ENCODE measurements at regions not wholly inside any gene's neighbourhood (a gene's known extent, or its start where the extent isn't known, plus 50 kb on each side); places are given as distances from the start of the nearest gene placed in this dataset.

- no peak for FAIRE-seq
Measured at GRCh38 chr2:111219285-111219684, 98.6 kb downstream of the BCL2L11 start.

- no peak for FAIRE-seq
Measured at GRCh38 chr2:111219734-111220505, 99.2 kb downstream of the BCL2L11 start.

- no peak for FAIRE-seq
Measured at GRCh38 chr2:111220962-111221361, 100.2 kb downstream of the BCL2L11 start.

GRCh38 chr2:111221701-111222100 is 101.0 kb downstream of the BCL2L11 start:
- no peak for FAIRE-seq

- no peak for FAIRE-seq
Measured at GRCh38 chr2:111222204-111222866, 101.6 kb downstream of the BCL2L11 start.

GRCh38 chr2:111225856-111226255 is 105.1 kb downstream of the BCL2L11 start:
- FAIRE-seq = no peak

GRCh38 chr2:111226876-111227700 is 106.4 kb downstream of the BCL2L11 start:
- FAIRE-seq = no peak

GRCh38 chr2:111227716-111228141 is 107.0 kb downstream of the BCL2L11 start:
- FAIRE-seq = no peak

GRCh38 chr2:111231532-111232252 is 111.0 kb downstream of the BCL2L11 start:
- no peak for FAIRE-seq

- no peak for FAIRE-seq
Measured at GRCh38 chr2:111235192-111236015, 114.7 kb downstream of the BCL2L11 start.

- FAIRE-seq = no peak
Measured at GRCh38 chr2:111236025-111236424, 115.3 kb downstream of the BCL2L11 start.

- no peak for FAIRE-seq
Measured at GRCh38 chr2:111238296-111238695, 117.6 kb downstream of the BCL2L11 start.

GRCh38 chr2:111239107-111239506 is 118.4 kb downstream of the BCL2L11 start:
- no peak for FAIRE-seq

- FAIRE-seq = no peak
Measured at GRCh38 chr2:111239581-111240249, 119.0 kb downstream of the BCL2L11 start.

GRCh38 chr2:111243295-111243694 is 122.6 kb downstream of the BCL2L11 start:
- no peak for FAIRE-seq

- no peak for FAIRE-seq
Measured at GRCh38 chr2:111244864-111245263, 124.2 kb downstream of the BCL2L11 start.

GRCh38 chr2:111246620-111247061 is 125.9 kb downstream of the BCL2L11 start:
- FAIRE-seq = no peak

GRCh38 chr2:111247491-111247890 is 126.8 kb downstream of the BCL2L11 start:
- FAIRE-seq = no peak

- FAIRE-seq = no peak
Measured at GRCh38 chr2:111249806-111250205, 129.1 kb downstream of the BCL2L11 start.

GRCh38 chr2:111250448-111251030 is 129.8 kb downstream of the BCL2L11 start:
- FAIRE-seq = no peak

GRCh38 chr2:111251711-111252110 is 131.0 kb downstream of the BCL2L11 start:
- FAIRE-seq = no peak

All from A204.1 (cell line).